LHCN-M2 (cell line): ENCODE measurements at regions not wholly inside any gene's neighbourhood (a gene's known extent, or its start where the extent isn't known, plus 50 kb on each side); places are given as distances from the start of the nearest gene placed in this dataset.

Experiments used
- DNase-seq: peaks from one replicate; pipeline ENCODE4 v3.0.0-alpha.2; 2012; ENCODE audit warnings: low read depth

DNA sequence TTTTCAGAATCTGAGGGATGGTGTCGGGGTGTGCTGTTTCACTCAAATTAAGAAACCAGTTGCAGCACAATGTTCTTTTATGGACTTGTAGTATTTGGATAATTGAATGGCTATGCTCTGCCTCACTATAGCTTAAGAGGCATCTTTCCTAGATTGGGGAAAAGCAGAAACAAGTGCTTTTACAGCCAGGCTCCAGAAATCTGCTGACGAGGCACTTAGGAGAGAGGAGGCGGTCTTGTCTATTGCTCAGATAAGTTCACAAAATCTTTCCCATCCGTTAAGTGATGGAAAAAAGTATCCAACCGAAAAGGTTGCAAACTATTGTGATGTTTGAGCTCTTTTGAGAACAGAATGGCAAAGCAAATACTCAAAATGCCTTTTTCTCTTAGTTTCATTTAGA lies 336.1 kb upstream of the RARB start:
- no peak for DNase-seq

DNA sequence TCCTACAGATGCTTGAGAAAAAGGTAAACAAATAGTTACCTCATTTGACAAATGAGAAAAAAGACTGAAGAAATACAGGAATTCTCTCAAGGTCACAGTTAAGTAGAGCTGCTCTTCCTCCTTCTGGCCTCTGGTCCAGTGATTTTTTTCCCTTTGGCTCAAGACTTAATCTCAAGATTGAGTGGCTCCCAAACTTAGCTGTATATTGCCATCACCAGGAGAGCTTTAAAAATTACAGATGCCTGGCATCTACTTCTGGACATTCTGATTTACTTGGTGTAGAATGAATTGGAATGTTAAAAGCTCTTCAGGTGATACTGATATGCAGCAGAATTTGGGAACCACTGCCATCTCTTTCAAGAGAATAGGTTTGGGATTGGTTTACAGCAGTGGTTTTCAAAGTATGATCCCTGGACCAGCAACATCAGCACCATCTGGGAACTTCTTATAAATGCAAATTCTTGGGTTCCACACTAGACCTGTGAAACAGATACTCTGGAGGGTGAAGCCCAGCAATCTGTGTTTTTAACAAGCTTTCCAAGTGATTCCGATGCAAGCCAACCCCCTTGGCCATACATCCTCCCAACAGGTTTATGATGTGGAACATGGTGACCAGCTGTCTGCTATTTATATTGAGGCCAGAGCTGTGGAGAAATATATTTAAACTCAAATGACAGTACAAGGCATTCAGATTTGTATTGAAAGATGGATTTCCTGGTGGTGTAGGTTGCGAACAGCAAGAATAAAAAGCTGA lies 333.0 kb upstream of the RARB start:
- DNase-seq: no peak

GRCh38 chr3:25096536-25096935 lies 331.5 kb upstream of the RARB start:
- DNase-seq: no peak

DNA sequence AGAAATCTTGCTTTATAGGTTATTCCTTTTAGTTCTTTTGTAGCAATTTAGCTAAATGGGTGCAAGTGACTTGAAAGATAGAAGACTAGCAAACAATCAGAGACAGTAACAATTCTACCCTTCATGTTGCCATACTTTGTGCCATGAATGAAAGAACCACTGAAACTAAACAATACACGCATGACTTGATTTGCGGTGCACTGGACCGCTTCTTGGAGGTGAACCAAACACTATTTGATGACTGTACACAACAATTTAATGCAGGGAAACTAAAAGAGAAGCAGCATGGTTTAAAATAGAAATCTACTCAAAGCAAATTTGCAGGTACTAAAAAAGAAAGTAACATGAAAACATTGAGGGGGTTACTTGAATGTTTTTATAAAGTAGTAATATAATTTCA lies 331.0 kb upstream of the RARB start:
- DNase-seq: no peak

DNA sequence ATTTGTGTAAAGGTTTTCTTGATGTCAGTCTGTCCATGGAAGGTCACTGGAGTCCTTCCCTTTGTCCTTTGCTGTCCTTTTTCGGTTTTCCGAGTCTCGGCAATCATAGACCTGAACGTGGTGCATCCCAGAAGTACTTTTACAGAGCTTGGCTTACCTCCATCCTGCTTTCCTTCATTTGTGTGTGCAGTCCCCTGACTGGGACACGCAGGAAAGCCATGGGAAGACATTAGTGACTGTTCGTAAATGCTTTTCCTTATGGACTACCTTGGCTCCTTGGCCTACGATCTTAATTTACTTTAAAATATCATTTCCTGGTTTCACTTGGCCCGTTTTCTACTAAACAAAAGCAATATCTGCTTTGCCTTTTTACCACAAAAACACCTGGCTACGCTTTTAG lies 328.4 kb upstream of the RARB start:
- DNase-seq: no peak

GRCh38 chr3:25103391-25103790 lies 324.7 kb upstream of the RARB start:
- DNase-seq: no peak

DNA sequence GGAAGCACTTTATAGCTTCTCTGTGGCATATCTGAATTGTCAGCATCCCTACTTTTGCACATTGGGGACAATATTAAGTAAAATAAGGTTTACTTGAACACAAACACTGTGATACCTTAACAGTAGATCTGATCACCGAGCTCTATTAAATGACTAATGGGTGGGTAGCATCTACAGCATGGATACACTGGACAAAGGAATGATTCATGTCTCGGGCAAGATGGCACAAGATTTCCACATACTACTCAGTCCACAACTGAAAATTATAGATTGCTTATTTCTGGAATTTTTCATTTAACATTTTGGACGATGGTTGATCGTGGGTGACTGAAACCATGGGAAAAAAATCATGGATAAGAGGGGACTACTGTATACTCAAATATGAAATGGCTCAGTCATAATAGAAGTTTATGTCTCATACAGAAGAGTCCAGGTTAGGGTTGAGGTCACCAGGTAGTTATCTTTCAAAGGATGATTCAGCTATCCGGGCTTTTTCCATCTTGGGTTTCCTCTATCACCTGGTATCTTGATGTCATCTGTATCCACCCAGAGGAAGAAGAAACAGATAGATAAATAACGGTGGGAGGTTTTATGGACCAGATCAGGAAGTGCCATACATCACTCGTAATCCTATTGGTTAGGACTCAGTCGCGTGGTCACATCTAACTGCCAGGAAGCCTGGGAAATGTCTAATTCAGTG lies 320.0 kb upstream of the RARB start:
- DNase-seq: no peak

- DNase-seq: no peak
These were observed 317.4 kb upstream of the RARB start for GRCh38 chr3:25110642-25111041.

DNA sequence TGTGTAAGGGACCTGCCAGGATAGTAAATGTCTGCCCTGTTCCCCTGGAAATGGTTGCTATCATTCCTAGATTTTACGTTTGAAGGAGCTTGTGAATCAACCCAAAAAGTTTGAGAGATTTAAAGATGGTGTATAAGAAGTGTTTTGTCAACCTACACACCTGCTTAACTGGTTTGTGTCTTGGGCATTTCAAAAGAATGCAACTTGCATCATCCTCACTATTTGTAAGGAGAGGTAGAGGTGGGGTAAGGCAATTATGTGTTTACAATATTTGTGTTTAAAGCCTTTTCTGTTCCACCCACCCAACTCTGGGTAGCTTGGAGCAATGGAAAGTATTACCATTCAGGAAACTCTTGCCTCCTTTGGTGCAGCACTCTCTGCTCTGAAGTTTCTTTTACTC lies 314.2 kb upstream of the RARB start:
- no peak for DNase-seq

DNA sequence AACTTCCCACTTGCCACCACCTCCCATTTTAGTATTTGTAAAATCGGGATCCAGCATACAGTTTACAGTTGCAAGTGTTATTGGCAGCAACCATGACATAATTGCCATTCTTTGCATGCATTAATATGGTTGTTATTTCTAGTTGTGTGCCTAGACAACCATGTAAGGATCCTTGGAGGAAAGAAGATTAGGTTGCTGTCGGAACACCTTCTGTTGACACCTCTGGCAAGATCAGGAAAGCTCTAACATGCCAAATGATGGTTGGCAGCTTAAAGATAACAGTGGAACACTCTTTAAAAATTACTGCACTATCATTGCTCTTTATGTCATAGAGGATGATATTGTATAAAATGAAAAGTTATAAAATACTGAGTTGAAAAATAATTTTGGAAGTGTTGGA lies 313.5 kb upstream of the RARB start:
- no peak for DNase-seq

- no peak for DNase-seq
These were observed 311.0 kb upstream of the RARB start for GRCh38 chr3:25117005-25117593.

DNA sequence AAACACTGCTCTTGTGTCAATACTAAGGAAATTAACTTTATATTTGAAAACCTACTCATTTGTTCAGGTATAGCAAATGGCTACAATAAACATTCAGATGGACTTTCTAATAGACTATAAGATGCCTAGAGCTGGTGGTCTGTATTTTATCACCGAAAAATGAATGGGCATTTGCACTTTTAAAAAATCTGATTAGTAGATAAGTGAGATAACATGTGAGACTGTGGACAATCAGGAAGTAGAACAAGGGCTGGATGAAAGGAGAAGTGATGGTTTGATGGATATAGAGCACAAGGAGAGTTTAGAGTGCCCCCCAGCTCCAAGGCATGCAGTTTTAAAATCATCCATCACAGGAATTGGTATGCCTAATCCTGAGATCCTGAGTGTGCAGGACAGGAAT lies 308.4 kb upstream of the RARB start:
- no peak for DNase-seq

- DNase-seq: no peak
These were observed 307.4 kb upstream of the RARB start for GRCh38 chr3:25120665-25121064.

- DNase-seq: no peak
These were observed 302.9 kb upstream of the RARB start for GRCh38 chr3:25125201-25125600.

DNA sequence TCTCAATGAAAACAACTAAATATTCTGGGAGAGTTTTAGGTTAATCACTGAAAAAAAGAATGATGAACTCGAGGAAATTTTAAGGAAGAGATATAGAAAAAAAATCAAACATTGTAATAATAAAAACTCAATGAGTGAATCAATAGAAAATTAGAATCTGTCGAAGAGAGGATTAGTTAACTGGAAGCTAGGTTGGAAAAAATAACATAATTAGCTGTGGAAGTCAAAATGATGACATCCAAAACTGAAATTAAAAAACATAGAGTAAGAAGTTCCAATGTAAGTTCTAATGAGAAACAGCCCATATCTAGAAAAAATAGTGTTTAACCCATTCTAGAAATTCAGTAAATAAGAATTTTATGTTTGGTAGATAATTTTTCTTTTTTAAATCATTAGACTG lies 299.3 kb upstream of the RARB start:
- no peak for DNase-seq

DNA sequence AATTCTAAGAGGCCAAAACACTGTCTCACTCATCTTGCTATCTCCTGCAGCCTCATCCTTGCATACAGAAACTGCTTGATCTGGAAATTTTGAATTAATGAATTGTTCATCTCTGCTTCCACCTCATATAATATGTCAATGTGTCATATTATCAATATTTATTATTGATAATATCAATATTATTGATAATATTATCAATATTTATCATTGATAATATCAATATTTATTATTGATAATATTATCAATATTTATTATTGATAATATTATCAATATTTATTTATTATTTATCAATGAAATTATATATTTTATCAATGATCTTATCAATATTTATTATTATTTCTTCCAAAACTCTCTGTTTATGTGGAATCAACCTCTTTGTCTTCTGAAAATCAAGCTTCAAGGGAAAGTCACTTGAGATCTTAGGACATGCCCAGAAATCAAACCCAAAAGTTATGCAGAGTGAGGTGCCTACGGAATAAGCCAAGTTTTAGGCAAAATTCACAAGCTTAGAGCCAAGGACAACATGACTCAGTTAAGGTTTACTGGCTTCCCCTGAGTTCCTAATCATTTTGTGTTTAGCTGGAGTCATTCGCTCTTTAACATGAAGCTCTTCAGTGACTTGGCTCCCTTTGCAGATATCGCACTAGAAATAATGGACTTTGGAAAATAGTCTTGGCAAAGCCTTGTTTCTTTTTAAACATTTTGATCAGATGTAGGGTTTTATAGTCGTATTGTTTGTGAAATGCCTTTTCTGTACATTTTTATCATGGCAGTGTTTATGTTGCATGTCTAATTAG lies 297.1 kb upstream of the RARB start:
- no peak for DNase-seq

GRCh38 chr3:25133588-25133987 lies 294.5 kb upstream of the RARB start:
- no peak for DNase-seq

GRCh38 chr3:25137606-25138005 lies 290.5 kb upstream of the RARB start:
- DNase-seq: no peak

GRCh38 chr3:25139267-25139666 lies 288.8 kb upstream of the RARB start:
- DNase-seq: no peak

- no peak for DNase-seq
These were observed 285.3 kb upstream of the RARB start for GRCh38 chr3:25142609-25143355.

DNA sequence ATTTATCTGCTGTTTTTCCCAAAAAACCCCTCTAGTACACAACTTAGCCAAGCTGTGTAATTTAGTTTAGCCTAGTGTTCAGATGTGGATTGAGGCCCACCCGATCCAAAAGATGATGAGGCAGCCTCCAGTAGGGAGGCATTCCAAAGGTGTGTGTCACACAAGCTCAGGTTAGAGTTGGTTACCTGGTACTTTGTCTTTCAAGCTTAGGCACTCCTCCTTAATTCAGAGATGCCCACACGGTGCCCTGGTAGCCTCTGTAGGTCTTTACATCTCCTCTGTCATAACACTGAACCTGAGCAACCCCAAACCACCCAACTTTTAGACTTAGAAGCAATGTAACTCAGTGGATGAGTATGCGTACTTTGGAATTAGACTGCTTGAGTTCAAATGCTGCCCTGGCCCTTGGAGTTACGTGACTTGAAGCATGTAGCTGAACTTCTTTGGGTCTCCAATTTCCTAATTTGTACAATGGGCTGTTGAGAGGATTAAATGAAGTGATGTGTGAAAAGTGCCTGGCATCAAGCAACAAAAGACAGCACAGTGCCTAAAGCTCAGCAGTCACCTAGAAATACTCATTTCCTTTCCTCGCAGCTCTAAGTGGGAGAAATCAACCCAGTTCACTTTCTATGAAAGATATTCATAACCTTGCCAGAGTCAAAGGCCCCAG lies 284.6 kb upstream of the RARB start:
- DNase-seq: no peak
